Heart left ventricle (tissue), 13 donors: ENCODE measurements at regions not wholly inside any gene's neighbourhood (a gene's known extent, or its start where the extent isn't known, plus 50 kb on each side); places are given as distances from the start of the nearest gene placed in this dataset.

Experiments used
- POLR2A ChIP-seq, 2 donors: fragments of 450-650 bp; IDR thresholded peaks; one replicate each; pipeline ENCODE4 v1.6.1; 2017; ENCODE audit warnings: antibody characterized with exemption in 2 of 2, mild to moderate bottlenecking in 2 of 2, moderate library complexity in 2 of 2
- TF ChIP-seq, protein P1 (sequence below), 12 donors: fragments of 200-600 bp; sonication (generic) in 4 of 12; IDR thresholded peaks; one replicate each; pipeline versions ENCODE4 v1.5.0 to v1.8.0; 2018 to 2022; ENCODE audit warnings: antibody characterized with exemption in 12 of 12, mild to moderate bottlenecking in 5 of 12
- donor health status: ischemic (EF 13 %, LVEDD 7.1; RV severe dilation, severe dysfunction).
- donor health status: DM: no; HTN: yes; CAD: no.
- donor health status: DM: no; HTN: no; CAD: no.
- donor health status: ischemic (EF 25% LVEDD 6.9; RV normal size, moderate dysfunction).
- donor health status: ischemic (EF 25% LVEDD 5.7; RV mildly dilated, moderate dysfunction).
- donor health status: ischemic (EF 35%, LVEDD 5.7; RV mildly dilated, moderate dysfunction).
- donor health status: nonischemic (EF 11% LVEDD 7.7; RV severe dilation, severe dysfunction).
- donor health status: DM: yes; HTN: yes; CAD: no.
- donor health status: PGD.
- donor health status: ischemic (EF 29% LVEDD 5.4; RV normal size, mild dysfunction).
- donor health status: nonischemic (EF 23%, LVEDD 6.1; RV moderate dilation, normal function).

GRCh38 chr9:60546406-60546805 is 367.8 kb upstream of the SPATA31A5 start:
- TF ChIP-seq, protein P1, sequence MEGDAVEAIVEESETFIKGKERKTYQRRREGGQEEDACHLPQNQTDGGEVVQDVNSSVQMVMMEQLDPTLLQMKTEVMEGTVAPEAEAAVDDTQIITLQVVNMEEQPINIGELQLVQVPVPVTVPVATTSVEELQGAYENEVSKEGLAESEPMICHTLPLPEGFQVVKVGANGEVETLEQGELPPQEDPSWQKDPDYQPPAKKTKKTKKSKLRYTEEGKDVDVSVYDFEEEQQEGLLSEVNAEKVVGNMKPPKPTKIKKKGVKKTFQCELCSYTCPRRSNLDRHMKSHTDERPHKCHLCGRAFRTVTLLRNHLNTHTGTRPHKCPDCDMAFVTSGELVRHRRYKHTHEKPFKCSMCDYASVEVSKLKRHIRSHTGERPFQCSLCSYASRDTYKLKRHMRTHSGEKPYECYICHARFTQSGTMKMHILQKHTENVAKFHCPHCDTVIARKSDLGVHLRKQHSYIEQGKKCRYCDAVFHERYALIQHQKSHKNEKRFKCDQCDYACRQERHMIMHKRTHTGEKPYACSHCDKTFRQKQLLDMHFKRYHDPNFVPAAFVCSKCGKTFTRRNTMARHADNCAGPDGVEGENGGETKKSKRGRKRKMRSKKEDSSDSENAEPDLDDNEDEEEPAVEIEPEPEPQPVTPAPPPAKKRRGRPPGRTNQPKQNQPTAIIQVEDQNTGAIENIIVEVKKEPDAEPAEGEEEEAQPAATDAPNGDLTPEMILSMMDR (IDR thresholded peaks at IDR 0.05) = no peak
- no peak for TF ChIP-seq POLR2A (IDR thresholded peaks at IDR 0.05)
